Left cardiac atrium (tissue), 4 donors: ENCODE measurements at regions not wholly inside any gene's neighbourhood (a gene's known extent, or its start where the extent isn't known, plus 50 kb on each side); places are given as distances from the start of the nearest gene placed in this dataset.
"Not testable (repeated sequence)": the region's sequence is repeated elsewhere in the genome, so short reads cannot be mapped to it uniquely, and the experiment has no call there.

ENCODE experiments used
- ATAC-seq, 2 donors: fragments of 200-7000 bp; cut with Tn5 transposase; one replicate each; pipeline ENCODE4 v1.9.1; 2020; ENCODE audit warnings: mild to moderate bottlenecking in 2 of 2, moderate library complexity in 2 of 2
- DNase-seq: peaks from one replicate; pipeline ENCODE4 v3.0.0-alpha.2; 2020
- intact Hi-C, 2 donors: fragments of 100-400 bp; cut with DNase I; formaldehyde crosslinking; loops; one replicate each; pipeline versions ENCODE4 v1.14.1 to v1.15.1; 2022 to 2023
- donor health status: DM: no; HTN: yes; CAD: no.
- donor health status: DM: no; HTN: yes; CAD: no; lungs with severe emphysema.
- donor health status: DM: yes; HTN: yes; CAD: no.
- donor health status: Dilated cardiomyopathy.

DNA sequence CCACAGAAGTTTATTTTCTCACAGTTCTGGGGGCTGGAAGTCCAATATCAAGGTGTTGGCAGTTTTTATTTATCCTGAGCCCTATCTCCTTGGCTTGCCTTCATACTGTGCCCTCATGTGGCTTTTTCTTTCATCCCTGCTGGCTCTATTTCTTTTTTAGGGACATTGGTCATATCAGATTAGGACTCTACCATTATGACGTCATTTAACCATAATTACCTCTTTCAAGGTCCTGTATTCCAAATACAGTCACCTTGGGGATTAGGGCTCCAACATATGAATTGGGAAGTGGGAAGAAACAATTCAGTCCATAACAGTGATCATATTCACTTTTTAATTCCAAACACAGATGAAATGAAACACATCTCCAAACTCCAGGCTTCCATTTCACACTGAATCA is 286.0 kb downstream of the SUCLG1 start:
- no peak for DNase-seq
- ATAC-seq, result no peak

DNA sequence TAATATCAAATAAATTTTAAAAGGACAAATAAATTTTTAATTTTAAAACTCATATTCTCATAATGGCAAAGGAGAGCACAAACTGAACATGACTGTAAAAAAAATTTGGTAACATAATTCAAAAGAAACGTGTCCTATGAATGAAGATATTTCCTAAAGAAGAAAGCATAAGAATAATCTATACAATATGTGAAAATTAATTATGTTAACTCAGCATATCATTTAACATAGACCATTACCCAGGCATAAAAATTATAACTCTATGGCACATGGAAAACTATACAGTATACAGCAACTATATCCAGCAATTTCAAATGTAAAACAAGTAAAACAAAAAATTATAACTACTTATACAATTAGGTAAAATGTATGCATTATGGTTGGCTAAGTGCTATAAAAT is 288.1 kb downstream of the SUCLG1 start:
- no peak for DNase-seq
- intact Hi-C loops, result no loop called here
- no peak for ATAC-seq

More for the DNA sequence above, 286.0 kb downstream of the SUCLG1 start:
- intact Hi-C loops, result no loop called here

DNA sequence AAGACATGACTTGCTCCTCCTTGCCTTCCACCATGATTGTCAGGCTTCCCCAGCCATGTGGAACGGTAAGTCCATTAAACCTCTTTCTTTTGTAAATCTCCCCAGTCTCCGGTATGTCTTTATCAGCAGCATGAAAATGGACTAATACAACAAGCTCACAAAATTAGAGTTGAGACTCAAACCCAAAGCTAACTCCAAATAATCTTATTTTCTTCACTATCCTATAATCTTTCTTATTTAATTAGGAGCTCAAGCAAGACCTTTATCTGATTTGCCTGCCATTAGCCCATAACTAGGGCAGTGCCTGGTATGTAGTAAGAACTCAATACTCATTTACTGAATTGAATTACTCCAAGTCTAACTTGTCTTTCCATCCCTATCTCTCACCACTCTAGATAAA is 289.2 kb downstream of the SUCLG1 start:
- ATAC-seq (no peak), DNase-seq (no peak)
- intact Hi-C loops, result no loop called here

DNA sequence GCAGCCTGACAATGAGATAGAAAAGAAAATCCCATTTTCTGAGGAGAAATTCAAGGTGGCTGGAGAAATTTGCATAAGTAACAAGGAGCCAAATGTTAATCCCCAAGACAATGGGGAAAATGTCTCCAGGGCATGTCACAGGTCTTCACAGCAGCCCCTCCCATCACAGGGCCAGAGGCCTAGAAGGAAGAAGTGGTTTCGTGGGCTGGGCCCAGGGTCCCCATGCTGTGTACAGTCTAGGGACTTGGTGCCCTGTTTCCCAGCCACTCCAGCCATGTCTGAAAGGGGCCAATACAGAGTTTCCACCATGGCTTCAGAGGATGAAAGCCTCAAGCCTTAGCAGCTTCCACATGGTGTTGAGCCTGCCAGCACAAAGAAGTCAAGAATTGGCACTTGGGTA is 290.5 kb downstream of the SUCLG1 start:
- intact Hi-C loops, ATAC-seq, DNase-seq: not testable (repeated sequence)

DNA sequence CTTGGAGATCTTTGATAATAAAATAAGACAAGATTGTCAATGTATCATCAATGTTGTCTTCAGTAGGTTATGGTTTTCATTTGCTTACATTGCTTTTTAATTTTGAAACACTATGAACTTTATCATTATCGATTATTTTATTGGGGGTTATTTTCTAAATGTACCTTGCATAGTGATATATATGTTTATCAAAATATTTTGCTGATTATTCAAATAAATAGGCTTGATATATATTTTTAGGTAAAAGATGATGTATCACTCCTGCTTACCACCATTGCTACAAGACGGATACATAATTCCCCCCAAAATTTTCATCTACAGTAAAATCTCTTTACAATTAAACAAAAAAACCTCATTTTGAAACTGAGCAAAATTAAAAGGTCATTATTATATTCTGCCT is 293.8 kb downstream of the SUCLG1 start:
- ATAC-seq, result no peak
- intact Hi-C loops, result no loop called here
- DNase-seq, result no peak

DNA sequence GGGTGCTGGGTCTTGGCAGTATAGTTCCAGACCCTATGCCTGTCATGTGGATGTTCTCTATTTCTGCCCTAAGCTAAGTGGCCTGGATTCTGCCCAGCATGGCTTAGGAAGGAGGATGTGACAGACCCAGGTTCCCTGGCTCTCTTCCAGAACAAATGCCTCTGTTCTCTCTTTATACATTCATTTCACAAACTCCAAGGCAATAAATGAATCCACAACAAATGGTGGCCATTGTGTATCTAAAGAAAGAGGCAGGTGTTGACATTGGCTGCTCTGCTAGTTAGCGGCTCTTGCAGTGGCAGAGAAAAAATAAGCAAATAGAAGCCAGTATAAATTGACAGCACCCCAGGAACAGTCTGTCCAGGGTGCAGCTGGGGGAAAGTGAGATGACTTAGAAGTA is 298.6 kb downstream of the SUCLG1 start:
- intact Hi-C loops, result no loop called here
- no peak for DNase-seq
- no peak for ATAC-seq

DNA sequence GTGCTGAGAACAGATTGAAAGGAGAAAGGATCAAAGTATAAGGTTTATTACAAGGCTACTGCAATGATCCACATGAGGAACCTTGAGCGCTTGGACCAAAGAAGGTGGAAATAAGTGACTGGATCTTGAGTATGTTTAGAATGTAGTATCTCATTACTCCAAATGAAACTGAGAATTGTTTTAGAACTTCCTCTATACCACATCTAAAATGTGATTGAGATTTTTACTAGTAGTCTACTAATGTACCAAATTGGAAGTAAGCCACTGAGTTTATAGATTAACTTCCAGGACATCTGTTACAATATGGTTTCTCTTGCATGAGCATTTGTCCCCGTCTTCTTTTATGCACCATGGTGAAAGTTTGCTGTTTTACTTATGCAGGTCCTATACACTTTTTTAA is 300.5 kb downstream of the SUCLG1 start:
- ATAC-seq (no peak), DNase-seq (no peak)
- intact Hi-C loops, result no loop called here

DNA sequence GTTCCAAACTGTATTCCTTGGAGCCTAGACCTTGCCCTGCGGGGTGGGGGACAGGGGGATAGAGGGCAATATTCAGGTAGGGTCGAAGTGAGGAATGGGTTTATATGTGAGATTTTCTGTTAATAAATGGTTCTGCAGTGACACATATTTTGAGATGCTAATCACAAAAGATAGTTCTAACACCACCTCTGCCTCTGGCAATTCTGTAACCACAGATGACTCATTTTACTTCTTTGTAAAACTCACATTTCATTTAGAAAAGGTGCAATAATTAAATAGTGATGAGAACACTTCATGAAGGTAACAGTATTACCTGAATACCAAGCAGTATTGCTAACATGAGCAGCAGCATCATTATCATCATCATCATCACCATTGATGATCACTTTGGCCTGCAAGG is 306.6 kb downstream of the SUCLG1 start:
- no peak for DNase-seq
- intact Hi-C loops, result no loop called here
- ATAC-seq, result no peak

DNA sequence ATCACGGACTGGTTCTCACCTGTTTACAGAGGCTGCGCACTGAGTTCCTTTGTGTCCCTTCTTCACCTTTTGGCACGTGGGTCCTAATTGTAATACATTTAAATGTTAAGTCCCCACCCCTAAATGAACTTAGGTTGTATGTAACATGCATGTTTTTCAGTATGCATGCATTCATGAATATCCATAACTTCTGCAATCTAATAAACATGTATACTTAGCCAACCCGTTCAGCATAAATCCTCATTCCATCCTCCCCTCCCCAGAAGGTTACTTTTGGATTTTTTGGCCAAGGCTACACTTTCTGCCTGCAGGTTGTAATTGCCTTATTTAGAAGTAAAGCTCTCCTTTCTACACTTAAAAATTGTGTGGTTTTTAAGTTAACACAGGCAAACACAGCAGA is 314.7 kb downstream of the SUCLG1 start:
- DNase-seq (no peak), ATAC-seq (no peak)
- intact Hi-C loops, result no loop called here

DNA sequence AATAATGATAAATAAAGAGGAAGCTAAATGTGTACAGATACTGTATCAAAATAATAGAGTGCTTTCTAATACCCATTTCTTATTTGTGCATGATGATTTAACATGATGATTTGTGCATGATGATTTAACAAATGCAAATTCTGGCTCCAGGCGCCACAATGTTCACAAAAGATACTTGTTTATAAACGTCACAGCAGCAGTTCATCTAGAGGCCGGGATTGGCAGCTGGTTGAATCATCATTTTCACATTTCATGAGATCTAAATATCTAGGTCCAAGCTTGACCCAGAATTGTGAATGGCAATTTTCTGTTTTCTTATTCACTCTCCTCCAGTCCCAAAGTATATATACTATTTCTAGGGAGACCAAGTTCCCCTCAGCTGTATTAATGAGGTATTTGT is 322.0 kb downstream of the SUCLG1 start:
- no peak for ATAC-seq
- DNase-seq, result no peak
- intact Hi-C loops, result no loop called here

DNA sequence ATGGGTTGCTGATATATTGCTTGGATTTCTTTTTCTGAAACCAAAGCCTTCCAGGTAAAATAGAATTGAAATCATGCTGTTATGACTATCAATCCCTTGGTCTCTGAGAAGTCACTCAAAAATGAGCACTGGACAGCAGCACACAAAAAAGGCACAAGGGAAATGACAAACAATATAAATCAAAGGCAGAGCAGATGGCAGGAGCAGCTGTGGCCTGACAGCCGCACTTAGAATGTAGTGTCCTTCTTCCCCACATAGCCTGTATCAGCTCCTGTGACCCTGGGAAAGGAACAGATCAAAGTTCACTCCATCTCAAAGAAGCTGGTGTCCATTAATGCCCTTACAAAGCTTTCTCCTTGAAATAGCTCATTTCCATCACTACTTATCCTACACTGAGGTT is 326.7 kb downstream of the SUCLG1 start:
- ATAC-seq (no peak), DNase-seq (no peak)
- intact Hi-C loops, result no loop called here

DNA sequence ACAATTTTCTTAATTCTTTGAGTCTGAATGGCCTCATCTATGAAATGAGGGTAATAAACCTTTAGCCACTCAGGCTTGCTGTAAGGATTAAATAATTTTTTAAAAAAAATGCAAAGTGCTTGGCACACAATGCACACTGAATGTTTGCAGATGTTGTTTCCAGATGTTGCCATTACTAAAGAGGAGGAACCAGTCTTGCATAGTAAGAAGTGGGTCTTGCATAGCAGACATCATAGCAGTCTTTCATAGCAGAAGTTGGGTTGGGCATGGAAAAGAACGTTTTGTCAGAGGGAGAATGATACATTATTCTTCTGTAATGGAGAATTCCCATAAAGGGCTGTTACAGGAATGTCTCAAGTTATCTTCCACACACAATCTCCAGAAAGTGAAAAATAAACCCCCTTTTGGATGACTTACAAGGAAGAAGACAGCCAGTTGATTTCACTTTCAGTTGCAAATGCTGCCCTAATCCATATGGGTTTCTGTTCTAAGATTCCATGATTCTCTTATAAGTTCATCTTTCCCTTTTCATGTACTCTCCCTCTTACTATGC is 327.7 kb downstream of the SUCLG1 start:
- ATAC-seq (no peak), DNase-seq (no peak)
- intact Hi-C loops, result no loop called here

DNA sequence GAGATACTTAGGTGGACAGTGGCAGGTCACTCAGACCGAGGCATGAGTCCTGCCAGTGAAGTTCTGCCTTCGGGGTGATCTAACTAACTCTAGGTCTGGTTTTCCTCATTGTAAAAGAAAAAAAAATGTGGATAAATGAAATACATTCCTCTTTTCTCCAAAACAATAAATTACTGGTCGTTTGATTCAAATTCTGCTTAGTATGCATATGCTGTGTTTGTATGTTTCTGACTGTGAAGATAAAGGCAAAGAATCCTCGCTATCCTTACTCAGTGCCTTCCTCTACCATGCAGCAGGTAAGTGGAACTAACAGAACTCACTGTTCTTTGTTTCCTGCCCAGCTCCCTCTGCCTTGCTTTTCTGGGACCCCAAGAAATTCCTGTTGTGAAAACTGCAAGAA is 330.1 kb downstream of the SUCLG1 start:
- no peak for DNase-seq
- intact Hi-C loops, result no loop called here
- no peak for ATAC-seq

DNA sequence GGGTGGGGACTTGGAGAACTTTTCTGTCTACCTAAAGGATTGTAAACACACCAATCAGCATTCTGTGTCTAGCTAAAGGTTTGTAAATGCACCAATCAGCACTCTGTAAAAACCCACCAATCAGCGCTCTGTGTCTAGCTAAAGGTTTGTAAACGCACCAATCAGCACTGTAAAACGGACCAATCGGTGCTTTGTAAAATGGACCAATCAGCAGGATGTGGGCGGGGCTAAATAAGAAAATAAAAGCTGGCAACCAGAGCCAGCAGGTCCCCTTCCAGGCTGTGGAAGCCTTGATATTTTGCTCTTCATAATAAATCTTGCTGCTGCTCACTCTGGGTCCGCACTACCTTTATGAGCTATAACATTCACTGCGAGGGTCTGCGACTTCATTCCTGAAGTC is 331.3 kb downstream of the SUCLG1 start:
- ATAC-seq, intact Hi-C loops, DNase-seq: not testable (repeated sequence)

DNA sequence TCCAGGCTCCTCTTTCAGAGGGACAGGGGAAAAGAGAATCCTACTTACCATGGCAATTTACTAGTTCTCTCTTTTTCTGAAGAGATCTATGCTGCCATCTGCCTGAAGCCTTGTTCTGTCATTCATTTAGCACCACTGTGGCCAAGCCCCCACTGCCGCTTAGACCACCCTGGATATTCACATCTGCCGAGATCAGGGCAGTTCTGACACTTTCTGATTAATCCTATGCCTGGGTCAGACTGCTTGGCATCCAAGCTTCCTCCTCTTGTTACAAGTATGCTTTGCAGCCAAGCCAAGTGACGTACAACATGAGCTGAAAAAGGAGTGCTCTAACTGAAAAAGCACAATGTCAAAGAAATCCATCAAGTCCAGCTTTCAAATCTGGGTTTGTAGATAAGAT is 332.6 kb downstream of the SUCLG1 start:
- ATAC-seq, result peak in 1 of 2 donors; percentile 85
- DNase-seq, result no peak
- intact Hi-C loops, result no loop called here

DNA sequence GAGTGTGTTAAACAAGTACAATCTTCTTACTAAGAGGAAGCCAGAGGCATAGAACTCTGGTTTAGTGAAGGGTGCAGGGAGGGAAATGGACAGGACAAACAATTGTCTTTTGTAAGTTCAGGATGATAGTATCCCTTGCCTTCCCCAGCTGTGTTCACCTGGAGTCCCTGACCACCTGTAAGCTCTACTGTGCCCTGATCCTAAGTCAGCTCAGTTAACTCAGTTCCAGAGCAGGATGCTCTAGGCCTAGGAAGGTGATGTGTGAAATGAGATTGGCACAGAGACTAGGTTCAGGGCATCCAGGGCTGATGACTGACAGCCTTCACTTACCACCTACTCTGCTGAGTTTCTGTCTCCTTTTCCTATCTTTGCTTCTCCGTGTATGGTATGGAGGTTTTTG is 333.0 kb downstream of the SUCLG1 start:
- no peak for DNase-seq
- ATAC-seq, result no peak
- intact Hi-C loops, result no loop called here

DNA sequence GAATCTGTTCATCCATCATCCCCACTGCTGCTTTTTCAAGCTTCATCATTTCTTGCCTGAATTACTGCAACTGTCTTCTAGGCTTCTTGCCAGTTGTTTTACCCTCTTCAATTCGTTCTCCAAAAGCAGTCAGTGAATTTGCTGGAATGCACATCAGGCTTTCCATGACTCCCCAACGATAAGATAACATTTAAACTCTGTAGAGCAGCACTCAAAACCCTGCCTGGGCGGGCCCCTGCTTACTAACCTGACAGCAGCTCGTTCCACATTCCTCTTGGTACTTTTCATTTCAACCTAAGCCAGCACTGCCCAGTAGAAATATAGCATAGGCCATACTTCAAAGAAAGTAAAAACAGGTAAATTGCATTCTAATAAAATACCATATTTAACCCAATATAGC is 342.9 kb downstream of the SUCLG1 start:
- peak; percentile 24 for DNase-seq
- ATAC-seq, result peak in 1 of 2 donors; percentile 99
- intact Hi-C loops, result no loop called here

DNA sequence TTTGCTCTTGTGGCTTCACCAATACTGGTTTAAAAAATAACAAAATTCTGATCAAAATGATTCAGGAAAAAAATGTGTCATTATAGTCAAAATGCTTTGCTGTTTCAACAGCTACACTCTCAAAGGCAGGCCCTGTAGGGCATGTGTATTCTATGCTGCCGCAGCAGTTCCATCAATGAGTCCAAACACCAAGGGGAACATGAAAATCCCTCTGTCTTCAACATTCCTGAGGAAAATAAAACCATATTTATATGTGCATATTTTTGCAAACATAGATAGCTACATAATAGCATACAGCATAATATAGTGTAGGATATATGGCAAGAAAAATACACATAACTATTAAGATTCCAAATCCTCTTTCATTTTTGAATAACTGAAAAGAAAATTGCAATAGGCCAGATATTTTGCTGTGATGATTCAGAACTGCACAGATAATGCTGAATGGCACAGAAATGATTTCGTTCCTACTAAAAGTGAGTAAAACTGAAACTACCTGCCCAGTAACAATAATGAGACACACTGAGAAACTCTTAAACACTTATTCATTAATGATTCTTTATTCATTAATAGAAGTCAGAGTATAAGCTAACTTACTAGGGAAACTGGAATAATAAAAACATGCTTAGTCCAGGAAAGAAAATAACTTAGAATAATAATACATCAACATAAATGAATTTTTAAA is 343.8 kb downstream of the SUCLG1 start:
- intact Hi-C loops, result no loop called here
- DNase-seq (no peak), ATAC-seq (peak in 1 of 2 donors; percentile 83)

DNA sequence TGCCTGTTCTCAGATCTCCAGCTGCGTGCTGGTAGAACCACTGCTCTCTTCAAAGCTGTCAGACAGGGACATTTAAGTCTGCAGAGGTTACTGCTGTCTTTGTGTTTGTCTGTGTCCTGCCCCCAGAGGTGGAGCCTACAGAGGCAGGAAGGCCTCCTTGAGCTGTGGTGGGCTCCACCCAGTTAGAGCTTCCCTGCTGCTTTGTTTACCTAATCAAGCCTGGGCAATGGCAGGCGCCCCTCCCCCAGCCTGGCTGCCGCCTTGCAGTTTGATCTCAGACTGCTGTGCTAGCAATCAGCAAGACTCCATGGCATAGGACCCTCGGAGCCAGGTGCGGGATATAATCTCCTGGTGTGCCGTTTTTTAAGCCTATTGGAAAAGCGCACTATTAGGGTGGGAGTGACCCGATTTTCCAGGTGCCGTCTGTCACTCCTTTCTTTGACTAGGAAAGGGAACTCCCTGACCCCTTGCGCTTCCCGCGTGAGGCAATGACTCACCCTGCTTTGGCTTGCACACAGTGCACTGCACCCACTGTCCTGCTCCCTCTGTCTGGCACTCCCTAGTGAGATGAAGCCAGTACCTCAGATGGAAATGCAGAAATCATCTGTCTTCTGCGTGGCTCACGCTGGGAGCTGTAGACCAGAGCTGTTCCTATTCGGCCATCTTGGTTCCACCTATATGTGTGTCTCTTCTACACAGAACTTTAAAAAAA is 355.1 kb downstream of the SUCLG1 start:
- intact Hi-C loops, ATAC-seq, DNase-seq: not testable (repeated sequence)

DNA sequence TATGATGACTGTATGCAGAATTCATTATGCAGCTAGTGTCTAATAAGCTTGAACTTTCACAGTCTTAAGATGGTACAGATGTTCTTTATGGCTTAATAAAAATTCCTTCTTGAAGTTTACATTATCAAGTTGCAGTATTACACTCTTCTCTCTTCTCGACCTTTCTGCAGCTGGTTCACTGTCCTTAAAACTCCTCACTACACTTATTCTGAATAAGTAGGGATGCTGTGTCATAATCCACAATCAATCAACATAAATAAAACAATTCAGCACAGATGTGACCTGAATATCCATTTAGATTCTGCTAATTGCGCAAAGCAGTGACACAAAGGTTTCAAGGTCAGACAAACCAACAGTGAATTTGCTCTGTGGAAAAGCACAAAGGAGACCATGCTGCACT is 356.8 kb downstream of the SUCLG1 start:
- intact Hi-C loops, result no loop called here
- ATAC-seq (no peak), DNase-seq (no peak)

DNA sequence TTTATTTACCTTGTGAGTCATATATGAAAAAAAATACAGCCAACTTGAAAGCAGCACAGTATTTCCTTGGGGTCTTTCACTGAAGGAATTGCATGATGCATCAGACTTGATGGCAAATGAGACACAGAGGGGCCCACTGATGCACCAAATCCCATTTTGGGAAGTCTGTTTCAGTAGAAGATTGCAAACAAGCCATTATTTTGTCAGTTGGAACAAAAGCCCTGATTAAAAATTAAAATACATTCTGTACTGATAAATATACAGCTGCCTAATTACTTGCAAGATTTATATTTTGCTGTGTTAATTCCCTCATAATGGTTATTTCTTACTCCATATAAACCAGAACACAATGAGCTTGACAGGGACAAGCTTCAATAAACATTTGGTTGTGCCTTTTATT is 370.4 kb downstream of the SUCLG1 start:
- ATAC-seq, result no peak
- intact Hi-C loops, result no loop called here
- DNase-seq, result no peak
